ENCODE measurements at regions not wholly inside any gene's neighbourhood (a gene's known extent, or its start where the extent isn't known, plus 50 kb on each side); places are given as distances from the start of the nearest gene placed in this dataset.

DNA sequence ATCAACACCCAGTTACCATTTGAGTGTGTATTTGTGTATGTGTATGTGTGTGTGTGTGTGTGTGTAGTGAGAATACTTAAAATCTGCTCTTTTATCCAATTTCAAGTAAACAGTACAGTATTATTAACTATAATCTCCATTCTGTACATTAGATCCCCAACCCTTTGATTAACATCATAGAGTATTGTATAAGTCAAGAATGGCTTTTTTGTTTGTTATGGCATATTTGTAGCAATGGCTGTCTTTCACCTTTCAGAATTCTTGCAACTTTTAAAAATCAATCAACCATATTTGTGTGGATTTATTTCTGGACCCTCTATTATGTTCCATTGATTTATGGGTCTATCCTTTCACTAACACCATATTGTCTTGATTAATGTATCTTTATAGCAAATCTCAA is 779.3 kb upstream of the MIR17HG start:
- no peaks in the 10 kb centered on the region for H3K4me1 ChIP-seq
- H3K4me2 ChIP-seq (ENCODE audit: low read length) = no peak overlapping the region

DNA sequence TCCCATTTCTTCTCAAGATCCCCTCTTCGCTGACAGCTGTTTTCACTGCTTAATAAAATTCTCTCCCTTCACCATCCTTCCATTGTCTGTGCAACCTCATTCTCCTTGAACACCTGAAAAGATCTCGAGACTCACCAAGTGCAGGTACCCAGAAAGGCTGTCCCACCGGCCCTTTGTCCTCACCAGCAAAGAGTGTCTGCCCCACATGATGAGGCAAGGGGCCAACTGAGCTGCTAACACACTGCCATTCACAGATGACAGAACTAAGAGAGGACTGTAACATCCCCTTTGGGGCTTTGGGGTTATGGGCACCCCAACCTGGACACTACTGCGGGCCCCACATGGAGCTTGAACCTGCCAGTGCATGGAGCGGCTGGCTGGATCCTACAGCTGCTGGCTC is 771.4 kb upstream of the MIR17HG start:
- Histone ChIP-seq H3K9ac (no peak overlapping the region), H3K27ac (no peak overlapping the region), H3K9me3 (ENCODE audit: control insufficient read depth, low read length) (no peaks in the 10 kb centered on the region), H3K36me3 (ENCODE audit: control insufficient read depth, insufficient read depth, low read length) (no peaks in the 10 kb centered on the region), H3K4me3 (ENCODE audit: low read depth, low read length) (no peak overlapping the region), H3K27me3 (ENCODE audit: control insufficient read depth, insufficient read depth, low read length) (no peaks in the 10 kb centered on the region), H3K4me2 (ENCODE audit: low read length) (no peak overlapping the region), H3K79me2 (no peaks in the 10 kb centered on the region), H2AFZ (no peak overlapping the region), H3K4me1 (no peaks in the 10 kb centered on the region)
- TF ChIP-seq, protein P1, sequence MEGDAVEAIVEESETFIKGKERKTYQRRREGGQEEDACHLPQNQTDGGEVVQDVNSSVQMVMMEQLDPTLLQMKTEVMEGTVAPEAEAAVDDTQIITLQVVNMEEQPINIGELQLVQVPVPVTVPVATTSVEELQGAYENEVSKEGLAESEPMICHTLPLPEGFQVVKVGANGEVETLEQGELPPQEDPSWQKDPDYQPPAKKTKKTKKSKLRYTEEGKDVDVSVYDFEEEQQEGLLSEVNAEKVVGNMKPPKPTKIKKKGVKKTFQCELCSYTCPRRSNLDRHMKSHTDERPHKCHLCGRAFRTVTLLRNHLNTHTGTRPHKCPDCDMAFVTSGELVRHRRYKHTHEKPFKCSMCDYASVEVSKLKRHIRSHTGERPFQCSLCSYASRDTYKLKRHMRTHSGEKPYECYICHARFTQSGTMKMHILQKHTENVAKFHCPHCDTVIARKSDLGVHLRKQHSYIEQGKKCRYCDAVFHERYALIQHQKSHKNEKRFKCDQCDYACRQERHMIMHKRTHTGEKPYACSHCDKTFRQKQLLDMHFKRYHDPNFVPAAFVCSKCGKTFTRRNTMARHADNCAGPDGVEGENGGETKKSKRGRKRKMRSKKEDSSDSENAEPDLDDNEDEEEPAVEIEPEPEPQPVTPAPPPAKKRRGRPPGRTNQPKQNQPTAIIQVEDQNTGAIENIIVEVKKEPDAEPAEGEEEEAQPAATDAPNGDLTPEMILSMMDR (IDR thresholded peaks at IDR 0.05) = no peak

More for the DNA sequence above, 779.3 kb upstream of the MIR17HG start:
- Histone ChIP-seq H2AFZ (no peak overlapping the region), H3K9me3 (ENCODE audit: control insufficient read depth, low read length) (no peaks in the 10 kb centered on the region), H3K27me3 (ENCODE audit: control insufficient read depth, insufficient read depth, low read length) (no peaks in the 10 kb centered on the region), H3K79me2 (no peaks in the 10 kb centered on the region), H3K4me3 (ENCODE audit: low read depth, low read length) (no peak overlapping the region), H3K36me3 (ENCODE audit: control insufficient read depth, insufficient read depth, low read length) (no peaks in the 10 kb centered on the region), H3K27ac (no peak overlapping the region), H3K9ac (no peak overlapping the region)
- TF ChIP-seq, protein P1 (IDR thresholded peaks at IDR 0.05) = no peak

DNA sequence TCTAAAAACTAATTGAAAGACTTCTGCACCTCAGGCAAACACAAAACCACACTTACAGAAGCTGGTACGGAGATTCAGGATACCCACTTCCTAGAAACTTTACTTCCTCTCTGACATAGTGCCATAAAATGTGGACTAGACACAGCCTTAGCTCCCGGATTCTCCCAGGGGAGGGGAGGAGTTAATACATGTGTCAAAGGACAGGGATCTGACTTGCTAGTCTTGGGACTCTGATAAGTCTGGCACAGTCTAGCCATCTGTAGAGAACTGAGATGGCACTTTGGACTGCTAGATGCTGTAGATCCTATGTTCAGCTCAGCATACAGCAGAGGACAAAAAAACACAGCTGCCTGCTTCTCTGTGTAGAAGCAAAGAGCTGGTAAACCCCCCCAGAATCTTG is 769.8 kb upstream of the MIR17HG start:
- no peaks in the 10 kb centered on the region for H3K4me1 ChIP-seq
- H3K27me3 ChIP-seq (ENCODE audit: control insufficient read depth, insufficient read depth, low read length) = no peaks in the 10 kb centered on the region
- H3K9ac ChIP-seq = no peak overlapping the region
- TF ChIP-seq, protein P1 (IDR thresholded peaks at IDR 0.05) = no peak
- no peak overlapping the region for H3K27ac ChIP-seq
- no peaks in the 10 kb centered on the region for H3K36me3 ChIP-seq (ENCODE audit: control insufficient read depth, insufficient read depth, low read length)
- no peaks in the 10 kb centered on the region for H3K79me2 ChIP-seq
- no peak overlapping the region for H3K4me2 ChIP-seq (ENCODE audit: low read length)
- no peaks in the 10 kb centered on the region for H3K9me3 ChIP-seq (ENCODE audit: control insufficient read depth, low read length)
- H3K4me3 ChIP-seq (ENCODE audit: low read depth, low read length) = no peak overlapping the region
- no peak overlapping the region for H2AFZ ChIP-seq

DNA sequence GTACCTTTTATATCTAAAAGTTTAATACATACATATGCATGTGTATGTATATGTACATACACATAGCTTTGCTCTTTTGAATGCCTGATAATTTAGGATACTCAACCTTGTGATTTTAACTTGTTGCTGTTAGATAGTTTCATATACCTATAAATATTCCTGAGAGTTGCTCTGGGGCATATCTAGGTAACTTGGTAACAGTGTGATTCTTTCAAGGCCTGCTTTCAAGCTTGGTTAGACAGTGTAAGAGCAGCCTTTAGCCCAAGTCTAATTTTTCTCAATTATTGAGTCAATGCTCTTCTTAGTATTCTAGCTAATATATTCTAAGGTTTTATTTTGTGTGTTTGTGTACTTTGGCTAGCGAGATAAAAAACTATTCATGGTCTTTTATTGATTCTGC is 762.1 kb upstream of the MIR17HG start:
- H2AFZ ChIP-seq = no peak overlapping the region
- no peaks in the 10 kb centered on the region for H3K4me1 ChIP-seq
- no peaks in the 10 kb centered on the region for H3K27me3 ChIP-seq (ENCODE audit: control insufficient read depth, insufficient read depth, low read length)
- H3K79me2 ChIP-seq = no peaks in the 10 kb centered on the region
- no peak overlapping the region for H3K4me2 ChIP-seq (ENCODE audit: low read length)
- H3K4me3 ChIP-seq (ENCODE audit: low read depth, low read length) = no peak overlapping the region
- H3K36me3 ChIP-seq (ENCODE audit: control insufficient read depth, insufficient read depth, low read length) = no peaks in the 10 kb centered on the region
- TF ChIP-seq, protein P1 (IDR thresholded peaks at IDR 0.05) = no peak
- no peaks in the 10 kb centered on the region for H3K9me3 ChIP-seq (ENCODE audit: control insufficient read depth, low read length)
- H3K27ac ChIP-seq = no peak overlapping the region
- no peak overlapping the region for H3K9ac ChIP-seq

DNA sequence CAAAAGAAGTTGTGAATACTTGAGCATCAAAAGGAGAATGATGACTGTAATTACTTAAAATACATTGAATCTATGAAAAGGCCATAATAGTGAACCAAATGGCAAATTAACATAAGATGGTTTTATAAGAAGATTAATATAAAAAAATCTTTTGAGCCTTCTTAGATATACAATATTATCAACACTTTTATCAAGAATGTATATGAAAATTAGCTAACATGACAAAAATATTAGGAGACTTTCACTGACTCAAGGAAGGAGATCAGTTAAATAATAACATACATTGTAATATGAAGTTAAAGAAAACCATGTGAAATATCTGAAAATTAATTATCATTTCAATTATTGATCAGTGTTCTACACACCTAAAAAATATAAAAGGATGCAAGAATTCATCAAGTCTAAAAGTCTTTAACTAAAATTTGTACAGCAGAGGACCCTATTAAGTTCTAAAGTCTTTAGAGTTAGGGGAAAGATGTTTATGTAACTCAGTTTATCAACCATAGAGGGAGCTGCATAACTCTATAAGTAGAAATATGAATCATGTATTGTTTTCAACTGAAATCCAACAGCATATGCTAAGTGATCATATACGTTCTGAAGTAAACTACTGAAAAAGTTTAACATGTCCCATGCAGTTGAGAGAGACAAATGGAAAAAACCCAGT is 756.1 kb upstream of the MIR17HG start:
- Histone ChIP-seq H3K4me3 (ENCODE audit: low read depth, low read length) (no peak overlapping the region), H3K27me3 (ENCODE audit: control insufficient read depth, insufficient read depth, low read length) (no peaks in the 10 kb centered on the region), H3K9me3 (ENCODE audit: control insufficient read depth, low read length) (no peaks in the 10 kb centered on the region), H3K4me1 (no peaks in the 10 kb centered on the region), H3K36me3 (ENCODE audit: control insufficient read depth, insufficient read depth, low read length) (no peaks in the 10 kb centered on the region), H3K9ac (no peak overlapping the region), H3K4me2 (ENCODE audit: low read length) (no peak overlapping the region), H2AFZ (no peak overlapping the region), H3K79me2 (no peaks in the 10 kb centered on the region), H3K27ac (no peak overlapping the region)
- TF ChIP-seq, protein P1 (IDR thresholded peaks at IDR 0.05) = no peak

All from parathyroid adenoma (tissue), 2 donors.